ENCODE measurements at regions not wholly inside any gene's neighbourhood (a gene's known extent, or its start where the extent isn't known, plus 50 kb on each side); places are given as distances from the start of the nearest gene placed in this dataset.
A peak's percentile ranks its signal among the peaks of the same experiment; 100 is the strongest.

DNA sequence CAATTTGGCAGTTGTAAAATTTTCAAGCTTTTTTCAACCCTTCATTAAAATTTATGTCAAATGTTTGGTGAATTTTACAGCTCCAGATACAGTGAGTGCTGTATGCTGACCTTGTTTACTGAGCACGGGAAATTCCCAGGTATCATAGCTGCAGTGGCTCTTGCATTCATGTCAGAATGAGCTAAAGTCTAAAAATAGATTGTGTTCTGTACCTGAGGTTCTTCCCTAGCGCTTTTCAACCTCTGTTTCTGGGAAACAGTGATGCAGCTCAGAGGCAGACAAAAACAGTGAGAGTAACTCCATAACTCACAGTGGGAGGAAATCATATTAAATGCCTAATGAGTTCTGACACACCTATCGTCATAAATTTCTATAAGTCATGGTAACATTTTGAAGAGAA, 393.8 kb upstream of the GNPDA2 start:
- peak overlapping the region; percentile 8; the same call in 1 of the 2 replicates for H3K27ac ChIP-seq
- TF ChIP-seq, protein P1, sequence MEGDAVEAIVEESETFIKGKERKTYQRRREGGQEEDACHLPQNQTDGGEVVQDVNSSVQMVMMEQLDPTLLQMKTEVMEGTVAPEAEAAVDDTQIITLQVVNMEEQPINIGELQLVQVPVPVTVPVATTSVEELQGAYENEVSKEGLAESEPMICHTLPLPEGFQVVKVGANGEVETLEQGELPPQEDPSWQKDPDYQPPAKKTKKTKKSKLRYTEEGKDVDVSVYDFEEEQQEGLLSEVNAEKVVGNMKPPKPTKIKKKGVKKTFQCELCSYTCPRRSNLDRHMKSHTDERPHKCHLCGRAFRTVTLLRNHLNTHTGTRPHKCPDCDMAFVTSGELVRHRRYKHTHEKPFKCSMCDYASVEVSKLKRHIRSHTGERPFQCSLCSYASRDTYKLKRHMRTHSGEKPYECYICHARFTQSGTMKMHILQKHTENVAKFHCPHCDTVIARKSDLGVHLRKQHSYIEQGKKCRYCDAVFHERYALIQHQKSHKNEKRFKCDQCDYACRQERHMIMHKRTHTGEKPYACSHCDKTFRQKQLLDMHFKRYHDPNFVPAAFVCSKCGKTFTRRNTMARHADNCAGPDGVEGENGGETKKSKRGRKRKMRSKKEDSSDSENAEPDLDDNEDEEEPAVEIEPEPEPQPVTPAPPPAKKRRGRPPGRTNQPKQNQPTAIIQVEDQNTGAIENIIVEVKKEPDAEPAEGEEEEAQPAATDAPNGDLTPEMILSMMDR (conservative IDR thresholded peaks at IDR 0.05): no peak

DNA sequence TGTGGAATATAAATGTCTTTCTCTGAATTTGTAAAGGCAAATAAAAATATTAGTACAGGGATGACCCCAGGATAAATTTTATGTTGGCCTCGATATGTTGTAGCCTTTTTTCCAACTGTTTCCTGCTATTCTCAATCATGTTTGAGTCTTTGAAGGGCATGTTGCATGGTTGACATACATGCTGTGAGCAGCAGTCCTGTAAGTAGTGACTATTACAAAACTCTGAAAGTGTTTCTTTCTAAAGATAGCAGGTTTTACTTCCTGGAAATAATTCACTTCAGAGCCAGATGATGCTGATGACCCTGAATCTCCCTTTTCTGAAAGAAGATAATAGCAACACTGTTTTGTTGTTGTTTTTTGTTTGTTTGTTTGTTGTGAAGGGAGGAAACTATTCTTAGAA, 393.0 kb upstream of the GNPDA2 start:
- peak overlapping the region; percentile 8; the same call in 1 of the 2 replicates for H3K27ac ChIP-seq
- TF ChIP-seq, protein P1 (conservative IDR thresholded peaks at IDR 0.05): no peak

- H3K27ac ChIP-seq: no peak overlapping the region
- TF ChIP-seq, protein P1 (conservative IDR thresholded peaks at IDR 0.05): no peak
These were observed 376.4 kb upstream of the GNPDA2 start for GRCh38 chr4:45102716-45103115.

DNA sequence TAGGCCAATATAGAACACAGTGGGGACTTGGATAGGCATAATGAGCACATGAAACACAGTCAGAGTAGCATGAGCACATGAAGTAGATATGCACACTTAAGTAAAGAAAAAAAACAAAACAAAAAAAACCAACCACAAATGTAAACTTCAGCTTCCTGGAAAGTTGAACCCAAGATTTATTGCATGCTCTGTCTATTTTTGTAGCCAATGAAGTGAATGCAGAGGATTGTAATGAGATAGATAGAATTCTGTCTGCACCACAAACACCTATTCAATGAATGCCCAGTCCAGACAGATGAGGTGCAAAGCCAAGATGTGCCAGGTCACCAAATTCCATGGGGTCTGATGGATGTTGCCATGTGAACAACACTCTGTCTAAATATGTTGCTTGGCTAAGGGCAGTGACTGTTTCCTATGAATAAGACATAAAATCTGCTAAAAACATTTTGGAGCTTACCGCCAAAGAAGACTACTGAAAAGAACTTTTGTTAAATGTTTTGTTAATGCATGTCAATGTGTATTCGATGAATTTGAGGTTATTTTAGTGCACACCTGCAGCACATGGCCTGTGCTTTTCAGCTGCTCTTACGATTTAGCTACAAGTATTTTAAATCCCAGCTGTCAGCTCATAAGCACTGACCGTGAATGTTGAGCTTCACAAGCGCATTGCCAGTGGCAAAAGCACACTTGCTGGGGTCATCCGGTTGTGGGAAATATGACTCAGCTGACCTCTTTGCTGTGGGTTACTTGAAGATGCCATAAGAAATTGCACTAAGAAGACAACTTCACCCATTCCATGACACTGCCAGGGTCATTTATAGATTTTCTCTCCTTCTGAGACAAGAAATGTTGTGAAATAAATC, 374.8 kb upstream of the GNPDA2 start:
- peak overlapping the region; percentile 30 for H3K27ac ChIP-seq
- TF ChIP-seq, protein P1 (conservative IDR thresholded peaks at IDR 0.05): no peak

DNA sequence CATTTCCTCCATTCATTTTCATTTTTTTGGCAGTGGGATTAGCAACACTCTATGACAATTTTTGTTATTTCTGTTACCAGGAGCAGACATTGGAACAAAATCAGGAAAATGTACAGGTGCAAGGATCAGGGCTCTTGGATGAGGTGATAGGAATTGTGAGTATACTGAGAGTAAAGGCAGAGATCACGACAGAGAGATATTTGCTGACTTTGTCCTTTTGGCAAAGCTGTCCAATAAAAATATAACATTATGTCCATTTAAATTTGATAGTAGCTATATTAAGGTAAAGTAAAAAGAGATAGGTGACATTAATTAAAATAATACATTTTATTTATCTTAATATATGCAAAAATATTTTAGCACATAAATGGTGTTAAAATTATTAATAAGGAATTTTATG, 373.1 kb upstream of the GNPDA2 start:
- peak overlapping the region; percentile 30 for H3K27ac ChIP-seq
- TF ChIP-seq, protein P1 (conservative IDR thresholded peaks at IDR 0.05): no peak

DNA sequence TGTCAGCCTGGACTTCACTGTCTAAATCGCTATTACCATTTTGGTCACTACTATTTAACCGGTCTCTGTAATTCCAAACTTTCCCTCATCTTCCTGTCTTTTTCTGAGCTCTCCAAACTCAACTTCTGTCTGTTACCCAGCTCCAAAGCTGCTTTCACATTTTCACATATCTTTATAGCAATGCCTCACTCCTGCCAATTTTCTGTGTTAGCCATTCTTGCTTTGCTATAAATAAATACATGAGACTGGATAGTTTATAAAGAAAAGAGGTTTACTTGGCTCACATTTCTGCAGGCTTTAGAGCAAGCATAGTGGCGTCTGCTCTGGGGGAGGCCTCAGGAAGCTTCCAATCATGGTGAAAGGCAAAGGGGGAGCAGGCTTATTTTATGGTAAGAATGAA, 368.3 kb upstream of the GNPDA2 start:
- TF ChIP-seq, protein P1 (conservative IDR thresholded peaks at IDR 0.05): no peak
- H3K27ac ChIP-seq: no peak overlapping the region

GRCh38 chr4:45082101-45082500, 355.7 kb upstream of the GNPDA2 start:
- TF ChIP-seq, protein P1 (conservative IDR thresholded peaks at IDR 0.05): no peak
- H3K27ac ChIP-seq: no peak overlapping the region

All from VCaP (cell line).